HG02623 (cell line): ENCODE measurements at regions not wholly inside any gene's neighbourhood (a gene's known extent, or its start where the extent isn't known, plus 50 kb on each side); places are given as distances from the start of the nearest gene placed in this dataset.

Source experiments
- ATAC-seq: cut with Tn5 transposase; IDR thresholded peaks from one replicate; pipeline ENCODE4 v1.9.1; 2021; ENCODE audit warnings: moderate library complexity; ENCODE audit not compliant: unreplicated experiment

DNA sequence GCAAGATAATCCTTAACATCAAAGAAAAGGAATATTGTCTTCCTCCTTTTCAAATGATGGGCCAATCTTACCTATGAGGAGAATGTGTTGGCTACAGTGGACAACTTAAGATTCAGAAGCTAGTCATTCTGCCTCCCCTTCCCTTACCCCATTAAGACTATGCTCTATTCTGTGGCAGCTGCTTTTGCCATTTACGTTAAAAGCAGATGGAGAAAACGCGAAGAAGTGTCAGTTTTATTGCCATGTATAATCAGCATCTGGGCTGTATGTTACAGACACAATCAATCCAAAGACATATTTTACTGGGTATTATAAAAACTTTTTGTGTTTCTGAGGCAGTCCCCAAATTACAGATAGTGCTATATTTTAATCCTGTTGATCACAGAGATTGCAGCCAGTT is 196.1 kb upstream of the PACRGL start:
- no peak for ATAC-seq

DNA sequence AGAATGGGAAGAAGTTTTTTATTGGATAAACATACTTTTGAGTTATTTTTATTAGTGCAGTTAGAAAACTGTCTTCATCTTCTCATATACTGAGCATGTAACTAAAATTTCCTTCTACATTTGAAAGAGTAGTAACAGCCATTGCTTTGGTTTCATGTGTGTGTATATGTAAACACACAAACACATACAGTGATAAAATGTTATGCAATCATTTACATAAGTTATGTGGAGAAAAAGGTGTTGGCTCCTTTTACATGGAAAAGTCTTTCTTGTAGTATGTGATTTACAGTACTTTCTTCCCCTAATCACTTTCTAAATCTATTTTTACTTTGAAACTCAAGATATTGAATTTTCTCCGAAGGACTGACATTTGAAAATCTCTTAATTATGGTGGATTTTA is 194.3 kb upstream of the PACRGL start:
- no peak for ATAC-seq

DNA sequence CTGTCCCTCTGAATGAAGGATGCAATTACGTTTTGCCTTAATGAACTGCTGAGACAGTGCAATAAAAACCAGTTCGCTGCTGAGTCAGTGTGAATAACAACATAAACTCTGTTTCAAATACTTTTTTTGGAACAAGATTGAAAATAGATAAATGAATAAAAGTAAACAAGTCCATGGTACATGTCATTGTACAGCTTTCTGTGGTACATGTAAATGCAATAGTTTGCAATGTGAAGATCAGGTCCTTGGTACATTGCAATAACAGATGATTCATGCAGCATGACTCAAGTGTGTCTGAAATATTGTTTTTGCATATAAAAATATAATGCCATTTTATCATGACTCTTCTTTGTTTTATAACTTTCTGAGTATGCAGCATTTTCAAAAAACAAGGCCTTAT is 193.4 kb upstream of the PACRGL start:
- ATAC-seq: no peak

DNA sequence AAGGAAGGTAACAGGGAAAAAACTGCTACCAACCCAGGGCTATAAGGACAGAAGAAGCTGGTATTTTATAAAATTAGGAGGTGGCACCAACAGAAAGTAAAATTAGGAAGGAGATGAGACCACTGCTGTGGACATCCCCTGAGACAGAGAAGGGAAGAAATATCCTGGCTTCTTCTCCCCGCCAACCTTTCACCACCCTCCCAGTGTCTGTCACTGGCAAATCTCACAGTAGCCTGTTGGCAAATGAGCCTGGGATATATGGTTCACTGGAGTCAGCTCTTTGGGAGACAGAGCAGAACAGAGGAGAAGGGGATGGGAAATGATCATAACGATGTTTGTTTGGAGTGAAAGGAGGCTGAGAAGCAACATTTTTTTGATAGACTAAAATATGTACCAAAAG is 190.9 kb upstream of the PACRGL start:
- no peak for ATAC-seq

DNA sequence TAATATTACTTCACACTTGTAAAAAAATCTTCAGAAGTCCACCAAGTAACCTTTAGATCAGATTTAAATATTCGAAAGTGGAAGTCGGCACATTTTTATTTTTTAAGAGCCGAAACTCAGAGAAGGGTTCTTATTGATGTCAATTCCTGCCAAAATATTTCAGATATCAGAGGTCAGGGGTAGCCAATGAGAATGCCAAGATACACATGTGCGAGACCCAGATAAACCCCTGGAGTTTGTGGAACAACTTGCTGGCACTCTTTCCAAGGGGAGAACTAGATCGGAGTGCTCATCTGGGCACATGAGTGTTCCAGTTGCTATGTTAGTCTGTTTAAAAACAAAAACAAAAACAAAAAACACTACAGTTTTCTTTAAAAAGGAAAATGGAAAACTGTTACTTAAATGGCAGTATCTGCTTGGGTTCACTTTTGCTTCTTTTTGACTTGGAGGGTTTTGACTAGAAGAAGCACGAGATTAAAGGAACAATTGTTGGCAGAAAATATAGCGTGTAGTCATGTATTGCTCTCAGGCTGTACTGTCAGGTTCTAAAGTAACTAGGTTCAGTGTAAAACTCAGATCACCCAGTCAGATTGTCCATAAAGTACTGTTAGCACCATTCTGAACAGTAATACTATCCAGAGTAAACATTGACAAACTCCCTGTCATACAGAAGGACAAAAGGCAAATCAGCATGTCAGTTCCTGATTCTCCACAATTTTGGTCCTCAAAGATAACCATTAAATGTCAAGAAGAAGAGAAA is 188.0 kb upstream of the PACRGL start:
- no peak for ATAC-seq

DNA sequence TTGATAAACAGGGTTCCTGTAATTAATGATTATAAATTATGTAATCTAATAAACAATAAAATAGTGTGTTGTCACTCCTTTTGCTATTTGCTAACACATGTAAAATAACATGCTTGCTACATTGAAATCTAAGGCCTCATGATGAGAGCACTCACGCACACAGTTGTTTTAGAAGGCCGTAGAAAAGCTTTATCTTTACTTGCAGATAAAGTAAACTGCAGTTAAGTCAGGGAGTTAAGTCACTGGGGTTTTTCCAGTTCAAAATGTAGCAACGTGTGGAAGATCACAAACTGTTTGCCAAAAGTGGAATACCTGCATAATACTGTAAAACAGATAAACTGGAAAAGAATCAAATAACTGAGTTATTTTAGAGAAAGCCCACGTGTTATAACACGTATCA is 187.3 kb upstream of the PACRGL start:
- ATAC-seq: no peak

DNA sequence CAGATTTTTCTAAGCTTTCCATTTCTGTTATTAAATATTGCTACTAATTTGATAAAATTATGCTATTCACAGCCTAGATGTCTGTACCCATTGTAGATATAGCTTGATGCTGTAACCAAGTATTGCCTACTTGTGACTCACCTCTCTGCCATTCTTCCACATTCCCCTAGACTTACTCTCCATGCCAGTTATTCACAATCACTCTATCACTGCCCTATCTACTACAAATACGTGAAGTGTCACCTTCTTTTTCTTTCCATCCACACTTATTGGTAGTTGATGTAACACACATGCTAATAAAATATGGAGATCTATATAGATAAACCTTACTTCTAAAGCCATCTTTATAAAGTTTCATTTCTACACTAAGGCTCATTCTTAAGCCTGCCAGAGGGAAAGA is 179.4 kb upstream of the PACRGL start:
- no peak for ATAC-seq

DNA sequence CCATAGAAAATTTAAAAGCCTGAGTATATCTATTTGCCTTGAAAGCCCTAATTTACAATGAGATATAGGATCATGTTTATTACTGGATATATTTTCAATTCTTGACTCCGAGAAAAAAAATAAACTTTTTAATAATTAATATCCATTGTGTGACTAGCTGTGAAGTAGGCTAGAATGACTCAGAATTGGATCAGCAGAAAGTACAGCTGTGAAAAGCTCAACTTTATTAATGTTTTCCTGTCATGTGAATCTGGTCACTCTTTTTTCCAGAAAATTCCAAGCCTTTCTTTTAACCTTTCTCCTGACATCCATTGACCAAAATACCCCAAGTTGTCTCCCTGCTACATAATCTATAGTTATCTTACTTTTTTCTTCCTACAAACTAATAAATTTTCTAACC is 171.8 kb upstream of the PACRGL start:
- ATAC-seq: no peak

DNA sequence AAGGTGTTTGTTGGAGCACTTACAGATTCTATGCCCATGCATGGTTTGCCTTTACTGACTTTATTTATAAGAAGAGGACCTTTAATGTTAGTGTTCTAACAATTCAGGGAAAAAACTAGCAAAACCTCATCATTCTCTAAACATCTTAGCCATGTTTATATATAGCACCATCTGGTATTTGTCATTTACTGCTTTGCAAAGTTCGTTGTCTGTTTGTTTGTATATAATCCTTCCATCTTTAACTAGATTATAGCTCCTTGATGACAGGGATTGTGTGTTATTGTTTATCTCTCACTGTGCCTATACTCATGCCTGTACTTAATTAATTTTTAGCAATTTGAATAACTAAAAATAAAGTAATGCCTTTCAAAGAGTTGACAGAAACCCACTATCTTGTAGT is 170.6 kb upstream of the PACRGL start:
- ATAC-seq: no peak

DNA sequence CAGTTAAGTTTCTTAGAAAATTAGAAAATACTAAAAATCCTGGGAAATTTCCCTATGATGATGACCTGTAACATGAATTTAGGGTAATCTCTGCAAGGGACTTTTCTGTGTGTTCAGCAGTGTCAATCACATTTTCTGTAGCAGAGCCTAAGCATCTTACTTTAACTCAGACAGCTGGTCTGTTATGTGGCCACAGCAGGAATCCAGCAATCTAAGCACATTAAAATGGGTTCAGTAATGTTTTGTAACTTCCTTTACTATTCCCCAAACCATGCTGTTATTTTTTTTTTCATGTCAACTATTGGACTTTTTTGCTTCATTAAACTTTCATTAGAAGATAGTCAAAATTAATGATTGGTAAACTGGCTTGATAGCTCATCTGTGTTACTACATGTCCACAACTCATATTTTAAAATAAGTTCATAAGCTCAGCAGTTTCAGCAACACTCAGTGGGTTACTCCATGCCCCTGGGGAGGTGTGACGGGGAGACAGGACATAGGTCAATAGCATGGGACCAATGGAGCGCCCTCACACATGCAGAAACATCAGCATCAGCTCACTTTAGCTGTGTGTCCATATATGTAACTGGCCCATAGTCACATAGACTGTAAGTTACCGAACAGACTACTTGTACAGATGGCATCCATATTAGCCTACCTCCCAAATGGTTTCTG is 168.0 kb upstream of the PACRGL start:
- no peak for ATAC-seq

DNA sequence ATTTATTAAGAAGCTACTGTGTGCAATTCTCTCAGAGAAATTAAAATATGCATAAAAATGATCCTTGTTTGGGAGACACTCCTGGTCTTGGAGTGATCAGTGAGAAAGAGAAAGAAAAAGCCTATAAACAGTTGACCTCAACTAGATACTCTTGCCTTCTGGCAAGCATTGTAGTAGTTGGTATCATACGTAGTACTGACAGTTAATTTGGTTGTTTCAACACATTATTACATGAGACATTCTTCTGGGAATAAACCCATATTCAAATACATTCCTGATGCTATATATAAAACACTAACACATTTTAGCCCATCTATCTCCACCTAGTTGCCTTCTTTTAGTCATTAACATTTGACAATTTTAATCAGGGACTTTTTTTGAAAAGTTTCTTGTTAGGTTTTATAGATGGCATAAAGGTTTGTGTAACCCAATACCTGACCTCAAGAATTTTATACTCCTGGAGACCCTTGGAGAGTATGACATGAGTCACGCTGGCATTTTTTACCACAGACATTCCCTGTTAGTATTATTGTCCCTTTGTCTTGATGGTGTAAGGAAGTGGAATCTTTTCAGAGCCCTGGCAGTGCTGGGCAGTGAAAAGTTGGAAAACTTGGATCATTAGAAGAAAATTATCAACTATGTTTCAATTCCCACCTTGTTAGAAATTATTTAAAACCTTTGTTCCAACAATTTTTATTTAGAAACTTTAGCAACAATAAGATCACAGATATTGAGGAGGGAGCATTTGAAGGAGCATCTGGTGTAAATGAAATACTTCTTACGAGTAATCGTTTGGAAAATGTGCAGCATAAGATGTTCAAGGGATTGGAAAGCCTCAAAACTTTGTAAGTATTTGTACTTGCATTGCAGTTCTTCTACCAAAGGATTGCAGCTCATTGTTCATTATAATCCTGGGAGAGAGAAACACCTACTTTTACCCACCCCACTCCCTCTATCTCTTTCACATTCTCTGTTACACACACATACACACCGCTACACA is 167.1 kb upstream of the PACRGL start:
- ATAC-seq: no peak

DNA sequence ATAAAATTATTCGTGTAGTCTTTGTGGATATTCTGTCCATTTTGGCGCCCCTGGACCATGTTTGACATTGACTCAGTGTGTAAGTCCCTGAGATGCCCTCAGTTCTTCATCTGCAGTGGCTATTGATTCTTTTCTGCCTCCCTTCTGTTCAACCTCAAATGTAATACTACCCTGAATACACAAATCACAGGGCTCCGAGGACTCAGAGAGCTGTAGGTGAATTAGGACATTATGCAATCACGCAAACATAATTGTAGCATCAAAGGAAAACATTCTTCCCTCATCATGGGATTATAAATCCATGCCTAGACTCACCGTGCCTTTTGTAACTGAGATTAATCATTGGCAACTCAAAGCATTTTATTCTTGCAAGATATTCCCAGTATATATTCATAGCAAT is 161.4 kb upstream of the PACRGL start:
- no peak for ATAC-seq

DNA sequence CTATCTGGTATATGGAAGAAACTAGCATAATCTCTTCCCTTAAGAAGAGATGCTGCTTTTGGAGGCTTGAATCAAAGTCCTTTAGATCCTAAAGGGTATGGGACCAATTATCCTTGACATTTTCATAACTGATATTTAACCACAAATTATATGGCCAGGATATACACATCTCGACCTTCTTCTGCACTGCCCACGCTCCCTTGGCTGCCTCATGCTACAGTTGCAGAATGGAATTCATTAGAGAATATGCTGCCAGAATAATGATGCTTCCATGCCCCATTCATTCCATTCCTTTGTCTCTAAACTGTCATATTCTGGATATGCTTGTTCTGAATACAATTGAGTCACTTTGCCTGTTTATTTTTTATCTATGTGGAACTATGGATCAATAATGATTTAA is 157.1 kb upstream of the PACRGL start:
- ATAC-seq: no peak

DNA sequence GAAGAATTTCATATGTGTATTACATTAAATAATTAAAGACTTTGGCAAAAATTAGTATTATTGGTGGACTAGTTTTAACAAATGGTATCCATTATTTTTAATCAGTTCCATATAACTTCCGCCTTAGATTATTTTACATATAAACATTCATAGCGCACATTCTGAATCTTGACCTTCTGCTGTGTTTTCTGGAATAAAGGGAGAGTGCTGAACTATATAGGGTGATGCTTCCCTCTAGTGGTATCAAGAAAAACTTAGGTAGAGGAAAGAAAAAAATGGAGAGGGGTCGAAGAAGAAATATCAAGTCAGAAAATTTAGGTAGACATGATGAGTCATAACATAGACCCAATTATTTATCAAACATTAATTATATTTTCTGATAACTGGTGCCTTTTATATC is 155.6 kb upstream of the PACRGL start:
- no peak for ATAC-seq

DNA sequence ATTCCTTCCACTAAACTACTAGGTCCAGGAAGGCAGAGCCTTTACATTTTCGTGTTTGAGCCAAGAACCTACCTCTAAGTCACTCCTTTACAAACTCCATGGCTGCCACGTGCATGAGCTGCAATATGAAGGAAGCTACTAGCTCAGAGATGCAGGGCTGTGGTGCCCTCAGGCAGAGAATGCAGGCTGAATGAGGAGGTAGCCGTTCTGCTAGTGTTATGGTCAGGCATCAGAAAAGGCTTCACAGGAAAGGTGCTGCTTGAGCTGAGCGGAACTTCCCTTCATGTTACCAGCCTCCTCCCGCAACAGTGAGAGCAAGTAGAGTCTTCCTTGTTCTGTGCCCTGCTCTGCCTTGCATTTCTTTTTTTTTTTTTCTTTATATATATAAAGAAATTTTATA is 148.3 kb upstream of the PACRGL start:
- no peak for ATAC-seq

DNA sequence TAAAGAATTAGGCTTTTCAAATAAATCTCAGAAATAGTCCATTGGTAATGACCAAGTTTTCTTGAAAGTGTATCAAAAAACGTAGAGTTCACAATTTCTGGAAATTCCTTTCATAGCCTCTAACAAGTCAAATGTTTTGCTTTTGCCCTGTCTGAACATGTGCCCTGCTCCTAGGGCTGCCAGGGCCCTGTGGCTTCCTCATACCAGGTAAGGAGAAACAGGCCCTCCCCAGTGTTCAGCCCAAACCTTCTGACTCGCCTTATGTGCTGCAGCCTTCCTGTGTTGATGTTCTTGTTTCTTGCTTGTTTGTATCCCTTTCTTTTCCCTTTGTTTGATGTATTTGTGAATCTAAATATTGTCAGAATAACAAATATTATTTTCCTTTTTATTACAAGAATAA is 146.1 kb upstream of the PACRGL start:
- ATAC-seq: no peak

DNA sequence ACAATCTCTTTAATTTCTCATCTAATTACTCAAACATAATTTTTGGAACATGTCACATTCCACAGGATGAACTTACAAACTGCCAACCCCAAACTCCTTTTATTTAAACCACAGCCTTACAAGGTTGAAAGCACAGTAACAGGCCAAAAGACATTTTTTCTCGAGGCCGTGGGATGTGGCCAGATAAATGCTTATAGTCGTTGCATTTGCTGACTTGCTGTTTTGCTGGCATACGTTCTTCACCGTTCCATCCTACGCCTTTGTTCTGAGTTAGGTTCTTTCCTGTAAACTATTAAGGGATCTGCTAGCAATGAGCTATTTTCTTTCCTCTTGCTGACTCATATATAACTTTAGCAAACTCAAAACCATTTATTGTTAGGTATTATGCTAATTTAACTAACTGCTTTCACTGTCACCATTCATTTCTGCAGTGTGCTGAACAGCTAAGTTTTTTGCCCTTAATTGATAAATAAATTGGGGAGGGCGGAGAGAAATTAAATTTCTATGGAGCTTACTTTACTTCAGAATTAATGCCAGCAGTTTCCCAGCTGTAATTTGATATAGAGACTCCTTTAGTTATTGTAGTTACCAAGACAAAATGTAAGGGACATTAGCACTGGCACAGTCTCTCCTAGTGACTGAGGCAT is 135.1 kb upstream of the PACRGL start:
- no peak for ATAC-seq

DNA sequence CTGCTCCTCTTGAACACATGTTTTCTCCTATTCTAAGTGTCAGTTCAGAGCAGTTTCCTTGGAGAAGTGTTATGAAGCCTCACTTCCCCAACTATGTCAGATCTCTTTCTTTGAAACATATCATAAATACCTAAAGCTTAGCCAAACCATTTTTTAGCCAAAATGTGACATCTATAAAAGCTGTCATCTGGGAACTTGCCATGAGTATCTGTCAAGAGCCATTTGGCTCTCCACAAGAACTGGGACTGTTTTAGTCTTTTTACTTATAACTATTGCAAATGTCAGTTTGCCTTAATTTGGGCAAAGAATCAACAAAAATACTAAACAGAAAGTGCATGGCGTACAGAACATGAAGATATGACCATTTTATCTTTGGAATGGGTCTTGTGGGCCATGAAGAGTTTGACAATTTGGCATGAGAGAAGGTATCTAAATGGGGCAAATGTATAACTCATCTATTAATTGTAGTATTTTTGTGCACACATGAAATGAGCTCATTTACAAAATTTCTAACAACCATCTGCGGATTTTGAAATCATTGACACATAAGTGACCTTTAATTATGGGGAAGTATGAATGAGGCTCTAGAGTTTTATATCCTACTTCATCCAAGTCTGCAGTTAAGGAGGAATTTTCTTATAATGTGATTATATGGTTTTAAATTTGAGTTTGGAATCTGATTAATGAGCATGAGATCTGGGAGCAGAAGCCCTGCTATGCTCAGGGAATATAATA is 129.1 kb upstream of the PACRGL start:
- no peak for ATAC-seq

DNA sequence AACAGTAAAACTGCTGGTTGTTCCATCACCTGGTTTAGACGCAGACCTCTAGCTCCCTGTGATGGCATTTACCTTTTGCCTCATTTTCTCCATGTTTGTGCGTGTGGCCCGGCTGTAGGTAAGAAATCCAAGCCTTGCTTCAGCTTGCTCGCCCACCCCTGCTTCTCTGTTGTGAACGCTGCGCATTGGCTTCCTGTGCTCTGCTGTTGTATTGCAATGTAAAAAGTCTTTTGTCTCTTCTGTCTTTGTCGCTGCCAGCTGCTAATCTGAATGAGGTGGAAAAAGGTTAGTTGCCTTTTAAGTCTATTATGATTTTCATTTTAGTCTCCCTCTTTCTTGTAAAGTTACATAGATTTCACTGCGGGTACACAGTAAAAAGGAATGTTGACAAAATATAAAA is 127.3 kb upstream of the PACRGL start:
- no peak for ATAC-seq

DNA sequence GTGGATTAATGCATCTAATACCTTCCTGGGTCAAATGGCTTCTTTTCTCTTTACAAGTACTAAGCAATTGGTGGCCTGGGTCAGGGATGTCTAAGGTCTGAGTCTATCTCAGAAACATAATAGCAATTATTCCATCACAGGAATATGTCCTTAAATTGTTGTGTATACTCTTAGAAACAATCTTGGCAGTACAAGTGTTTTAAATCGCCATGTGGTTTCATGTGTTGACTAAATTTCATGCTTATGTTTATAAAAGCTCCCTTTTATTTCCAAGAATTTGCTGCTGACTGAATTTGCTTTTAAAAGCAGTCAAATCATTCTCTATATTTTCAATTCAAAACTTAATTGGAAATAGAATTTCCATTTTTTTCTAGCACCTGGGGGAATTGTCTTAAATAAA is 125.3 kb upstream of the PACRGL start:
- no peak for ATAC-seq
